ENCODE measurements at regions not wholly inside any gene's neighbourhood (a gene's known extent, or its start where the extent isn't known, plus 50 kb on each side); places are given as distances from the start of the nearest gene placed in this dataset.

DNA sequence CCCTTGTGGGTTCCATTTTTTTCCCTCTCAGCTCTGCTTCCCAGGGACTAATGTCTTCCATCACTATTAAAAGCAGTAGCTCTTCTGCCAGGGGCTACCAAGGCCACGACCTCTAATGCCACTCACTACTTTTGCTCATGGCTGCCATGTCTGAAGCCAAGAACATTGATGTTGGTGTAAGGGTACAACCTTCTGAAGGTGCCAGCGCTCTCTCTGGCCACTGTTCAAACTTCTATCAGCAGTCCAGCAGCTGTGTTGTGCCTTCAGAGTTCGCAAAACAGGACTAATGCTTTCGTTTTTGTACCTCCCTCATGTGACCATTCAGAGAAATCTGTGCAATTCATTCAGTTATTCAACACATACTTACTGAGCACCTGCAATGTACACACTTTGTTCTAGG is 121.5 kb upstream of the ENPEP start:
- Histone ChIP-seq H3K79me1 (ENCODE audit: insufficient read depth, low read depth, low read length, poor library complexity, severe bottlenecking) (no peaks in the 10 kb centered on the region), H2BK5ac (ENCODE audit: insufficient read length, low read length) (no peak overlapping the region), H2AK5ac (ENCODE audit: insufficient read length, low read length) (no peak overlapping the region), H3K4ac (ENCODE audit: low read depth, low read length) (no peak overlapping the region), H4K20me1 (ENCODE audit: control insufficient read depth, insufficient read depth, insufficient read length) (no peaks in the 10 kb centered on the region), H3K14ac (ENCODE audit: insufficient read depth, low read length) (no peak overlapping the region), H3K23ac (ENCODE audit: insufficient read length, low read depth, low read length) (no peak overlapping the region), H3K27ac (ENCODE audit: insufficient read length, low read depth, low read length) (no peak overlapping the region), H2BK12ac (ENCODE audit: insufficient read length, low read depth, low read length) (no peak overlapping the region), H2BK20ac (ENCODE audit: low read depth, low read length, poor library complexity, severe bottlenecking) (no peak overlapping the region), H3K23me2 (ENCODE audit: insufficient read length, low read depth, low read length, poor library complexity, severe bottlenecking) (no peaks in the 10 kb centered on the region), H4K5ac (ENCODE audit: insufficient read length, low read depth, low read length) (no peak overlapping the region), H3T11ph (ENCODE audit: low read length) (no peak overlapping the region), H2BK120ac (ENCODE audit: low read depth, low read length, poor library complexity, severe bottlenecking) (no peak overlapping the region), H3K9me3 (ENCODE audit: control insufficient read depth, low read depth, low read length) (no peaks in the 10 kb centered on the region), H2AFZ (ENCODE audit: low read length) (no peak overlapping the region), H3K18ac (ENCODE audit: insufficient read length, low read depth, low read length) (no peak overlapping the region), H4K8ac (replicated peaks; ENCODE audit: insufficient read length, low read depth, low read length) (no peak overlapping the region), H3K79me2 (ENCODE audit: insufficient read depth, low read length) (no peaks in the 10 kb centered on the region), H3K56ac (ENCODE audit: insufficient read length, low read depth, low read length) (no peak overlapping the region), H3K27me3 (ENCODE audit: insufficient read depth, low read length) (no peaks in the 10 kb centered on the region), H3K4me1 (ENCODE audit: insufficient read depth, low read length) (no peaks in the 10 kb centered on the region), H2BK15ac (ENCODE audit: low read depth, low read length) (no peak overlapping the region), H4K91ac (ENCODE audit: insufficient read length, low read depth, low read length) (no peak overlapping the region), H3K9ac (ENCODE audit: extremely low read depth, insufficient read length, low read length) (no peak overlapping the region), H3K4me2 (ENCODE audit: insufficient read depth, insufficient read length, low read length) (no peak overlapping the region)
- no peaks in the 10 kb centered on the region for H3K4me1 Mint-ChIP-seq
- no peak overlapping the region for H3K27ac Mint-ChIP-seq
- TF ChIP-seq, protein P1, sequence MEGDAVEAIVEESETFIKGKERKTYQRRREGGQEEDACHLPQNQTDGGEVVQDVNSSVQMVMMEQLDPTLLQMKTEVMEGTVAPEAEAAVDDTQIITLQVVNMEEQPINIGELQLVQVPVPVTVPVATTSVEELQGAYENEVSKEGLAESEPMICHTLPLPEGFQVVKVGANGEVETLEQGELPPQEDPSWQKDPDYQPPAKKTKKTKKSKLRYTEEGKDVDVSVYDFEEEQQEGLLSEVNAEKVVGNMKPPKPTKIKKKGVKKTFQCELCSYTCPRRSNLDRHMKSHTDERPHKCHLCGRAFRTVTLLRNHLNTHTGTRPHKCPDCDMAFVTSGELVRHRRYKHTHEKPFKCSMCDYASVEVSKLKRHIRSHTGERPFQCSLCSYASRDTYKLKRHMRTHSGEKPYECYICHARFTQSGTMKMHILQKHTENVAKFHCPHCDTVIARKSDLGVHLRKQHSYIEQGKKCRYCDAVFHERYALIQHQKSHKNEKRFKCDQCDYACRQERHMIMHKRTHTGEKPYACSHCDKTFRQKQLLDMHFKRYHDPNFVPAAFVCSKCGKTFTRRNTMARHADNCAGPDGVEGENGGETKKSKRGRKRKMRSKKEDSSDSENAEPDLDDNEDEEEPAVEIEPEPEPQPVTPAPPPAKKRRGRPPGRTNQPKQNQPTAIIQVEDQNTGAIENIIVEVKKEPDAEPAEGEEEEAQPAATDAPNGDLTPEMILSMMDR (conservative IDR thresholded peaks at IDR 0.05), result no peak
- no peaks in the 10 kb centered on the region for H3K36me3 Mint-ChIP-seq (ENCODE audit: insufficient read depth in 1 of 3, low read depth in 3 of 3)
- H3K27me3 Mint-ChIP-seq (ENCODE audit: low read depth), result no peaks in the 10 kb centered on the region; the same call in 1 of the 2 replicates
- no CpG with 5 or more reads among the region's 4 CpGs for WGBS (ENCODE audit: extremely low coverage, insufficient read length, low lambda C conversion rate)
- no peak overlapping the region for H3K4me3 Mint-ChIP-seq
- no peaks in the 10 kb centered on the region; a peak in 1 of 5 replicates for H3K9me3 Mint-ChIP-seq
- DNase-seq, result no peak

All from H9 (cell line).